GM19438 (cell line): ENCODE measurements at regions not wholly inside any gene's neighbourhood (a gene's known extent, or its start where the extent isn't known, plus 50 kb on each side); places are given as distances from the start of the nearest gene placed in this dataset.
"Not testable (repeated sequence)": the region's sequence is repeated elsewhere in the genome, so short reads cannot be mapped to it uniquely, and the experiment has no call there.

Source experiments
- ATAC-seq: cut with Tn5 transposase; IDR thresholded peaks from one replicate; pipeline ENCODE4 v1.9.1; 2021; ENCODE audit warnings: low read depth; ENCODE audit not compliant: unreplicated experiment

GRCh38 chr2:16039055-16039454 lies 98.7 kb downstream of the MYCN start:
- no peak for ATAC-seq

DNA sequence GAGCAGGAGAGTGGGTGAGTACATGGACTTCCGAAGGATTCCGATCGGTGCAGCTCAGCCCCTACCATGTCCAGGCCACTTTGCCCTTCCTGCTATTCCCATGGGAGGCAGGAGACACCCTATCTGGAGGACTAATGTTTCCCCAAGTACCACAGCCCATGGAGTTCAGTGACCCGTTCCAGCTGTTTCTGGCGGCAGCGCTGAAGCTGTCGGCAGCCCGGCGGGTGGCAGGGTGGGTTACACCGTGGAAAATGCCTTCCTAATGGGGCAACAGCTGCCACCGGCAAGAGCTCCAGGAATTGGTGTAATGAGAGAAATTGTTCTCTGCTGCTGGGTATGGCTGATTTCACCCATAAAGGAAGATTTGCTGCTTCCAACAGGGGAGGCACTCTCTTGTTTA lies 98.3 kb downstream of the MYCN start:
- no peak for ATAC-seq

DNA sequence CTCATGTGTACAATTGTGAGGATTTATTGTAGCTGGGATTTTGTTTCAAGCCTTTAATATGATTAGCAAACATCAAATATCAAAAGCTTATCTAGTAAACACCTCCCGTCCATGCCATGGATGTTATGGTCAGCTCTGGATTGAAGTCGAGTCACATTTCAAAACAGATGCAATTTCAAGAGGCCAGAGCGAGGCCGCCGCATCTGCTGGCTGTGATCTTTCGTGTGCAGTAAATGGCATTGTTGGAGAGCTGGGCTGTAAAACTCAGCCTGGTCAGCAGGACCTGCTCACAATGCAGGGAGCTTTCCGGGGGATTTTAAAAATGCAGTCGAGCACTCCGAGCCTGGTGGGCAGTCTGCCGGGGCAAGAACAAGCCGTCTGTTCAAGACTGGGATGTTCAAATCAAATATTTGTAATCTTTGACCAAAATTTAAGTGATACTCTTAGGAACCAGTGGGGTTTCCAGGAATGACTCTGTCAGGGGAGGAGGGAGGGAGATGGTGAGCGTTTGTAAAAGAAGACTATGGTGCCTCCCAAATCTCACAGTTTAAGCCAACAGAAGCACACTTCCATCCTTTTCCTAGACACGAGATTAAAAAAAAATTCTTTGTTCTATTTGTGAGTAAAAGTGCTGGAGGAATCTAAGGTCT lies 97.6 kb downstream of the MYCN start:
- no peak for ATAC-seq

DNA sequence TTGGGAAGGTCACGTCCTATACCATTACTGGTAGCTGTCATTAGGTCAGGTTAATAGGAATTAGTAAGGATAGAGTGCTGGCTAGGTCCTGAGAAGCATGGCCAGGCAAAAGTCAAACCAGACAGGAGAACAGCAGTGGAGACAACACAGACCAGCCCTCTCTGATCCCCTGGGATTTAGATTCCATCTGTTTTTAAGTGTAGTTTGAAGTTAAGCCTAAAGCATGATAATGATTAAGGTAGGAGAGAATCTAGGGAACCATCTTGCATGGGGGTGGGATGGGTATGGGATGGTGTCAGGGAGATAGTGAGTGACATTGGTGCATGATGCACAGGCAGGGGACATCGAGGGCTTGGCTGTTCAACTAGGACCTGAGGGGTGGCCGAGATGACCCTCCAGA lies 96.6 kb downstream of the MYCN start:
- ATAC-seq = no peak

- no peak for ATAC-seq
Observed at GRCh38 chr2:16035747-16036745, 95.7 kb downstream of the MYCN start.

DNA sequence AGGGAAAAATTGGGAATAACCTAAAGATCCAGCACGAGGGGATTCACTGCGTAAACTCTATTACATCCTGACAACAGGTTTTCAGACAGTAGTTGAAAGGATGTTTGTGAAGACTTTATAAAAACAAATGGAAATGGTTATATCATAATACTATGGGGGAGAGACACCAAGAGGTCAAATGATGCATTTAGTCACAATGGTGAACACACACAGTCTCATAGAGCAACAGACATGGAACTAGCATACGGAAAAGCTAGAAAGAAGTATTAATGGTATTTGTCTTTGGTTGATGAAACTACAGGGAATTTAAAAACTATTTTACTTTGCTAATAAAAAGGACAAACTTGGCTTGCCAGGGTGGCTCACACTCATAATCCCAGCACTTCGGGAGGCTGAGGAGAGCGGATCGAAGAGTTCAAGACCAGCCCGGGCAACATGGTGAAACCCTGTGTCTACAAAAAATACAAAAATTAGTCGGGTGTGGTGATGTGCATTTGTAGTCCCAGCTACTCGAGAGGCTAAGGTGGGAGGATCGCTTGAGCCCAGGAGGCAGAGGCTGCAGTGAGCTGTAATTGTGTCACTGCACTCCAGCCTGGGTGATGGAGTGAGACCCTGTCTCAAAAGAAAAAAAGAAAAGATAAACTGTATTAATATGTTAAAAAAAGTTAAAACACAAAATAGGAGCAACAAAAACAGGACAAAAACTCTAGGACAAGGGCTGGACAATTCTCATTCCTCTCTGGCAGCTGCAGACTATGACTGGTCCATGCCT lies 94.8 kb downstream of the MYCN start:
- ATAC-seq = no peak

DNA sequence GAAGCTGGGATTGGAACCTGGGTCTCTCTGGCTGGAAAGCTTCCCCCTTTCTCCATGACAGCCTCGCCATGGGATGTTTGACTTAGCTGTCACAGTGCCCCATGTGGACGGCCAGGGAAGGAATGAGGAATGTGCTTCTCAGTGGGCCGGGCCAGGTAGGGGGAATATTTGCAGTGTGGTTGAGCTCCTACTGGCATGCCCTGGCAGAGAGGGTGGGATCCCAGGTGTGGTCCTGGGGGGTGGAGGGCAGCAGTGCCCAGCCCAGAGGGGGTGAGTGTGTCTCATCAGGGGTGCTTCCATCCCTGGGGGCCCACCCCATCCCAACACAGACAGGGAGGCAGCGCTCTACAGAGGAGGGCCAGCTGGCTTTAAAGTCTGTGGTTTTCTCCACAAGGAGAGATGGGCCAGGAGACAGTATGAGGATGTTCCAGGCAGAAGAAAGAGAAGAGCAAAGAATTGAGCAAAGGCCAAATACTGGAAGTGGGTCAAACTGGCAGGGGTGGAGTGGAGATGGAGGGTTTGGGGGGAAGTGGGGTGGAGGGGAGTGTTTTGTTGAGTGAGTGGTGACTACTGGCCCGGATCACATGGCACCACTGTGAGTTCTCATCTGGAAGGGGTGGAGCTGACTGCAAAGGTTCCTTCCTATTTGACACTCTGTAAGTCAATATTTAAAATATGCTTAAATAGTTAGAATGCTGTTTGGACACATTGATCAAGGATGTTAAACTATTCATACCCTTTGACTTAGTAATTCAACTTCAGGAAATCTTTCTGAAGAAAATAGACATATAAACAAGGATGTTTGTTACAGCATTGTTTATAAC lies 94.0 kb downstream of the MYCN start:
- ATAC-seq = no peak

DNA sequence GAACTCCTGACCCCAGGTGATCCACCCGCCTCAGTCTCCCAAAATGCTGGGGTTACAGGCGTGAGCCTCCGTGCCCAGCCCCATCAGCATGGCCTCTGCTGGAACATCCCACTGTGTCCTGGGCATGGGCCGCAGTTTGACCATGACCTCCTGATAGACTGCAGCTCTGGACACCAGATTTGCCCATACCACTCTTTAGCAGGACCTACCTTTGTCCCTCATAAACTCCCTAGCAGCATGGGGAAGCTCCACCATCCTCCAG lies 92.6 kb downstream of the MYCN start:
- ATAC-seq = no peak

- ATAC-seq = no peak
Observed at GRCh38 chr2:16032282-16033031, 92.1 kb downstream of the MYCN start.

DNA sequence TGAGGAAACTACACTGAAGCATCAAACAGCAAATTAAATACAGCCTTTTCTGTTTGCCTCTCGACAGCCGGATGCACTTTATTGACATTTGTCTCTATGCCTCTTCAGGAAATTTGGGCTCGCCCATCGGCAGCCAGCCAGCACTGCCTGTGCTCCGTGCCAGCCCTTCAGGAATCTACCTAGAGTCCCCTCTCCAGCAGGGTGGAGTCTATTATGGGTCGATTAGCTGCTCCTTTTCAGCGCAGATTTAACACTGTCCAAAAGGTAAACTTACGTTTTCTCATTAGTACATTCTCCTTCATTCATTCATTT lies 91.5 kb downstream of the MYCN start:
- ATAC-seq = no peak

DNA sequence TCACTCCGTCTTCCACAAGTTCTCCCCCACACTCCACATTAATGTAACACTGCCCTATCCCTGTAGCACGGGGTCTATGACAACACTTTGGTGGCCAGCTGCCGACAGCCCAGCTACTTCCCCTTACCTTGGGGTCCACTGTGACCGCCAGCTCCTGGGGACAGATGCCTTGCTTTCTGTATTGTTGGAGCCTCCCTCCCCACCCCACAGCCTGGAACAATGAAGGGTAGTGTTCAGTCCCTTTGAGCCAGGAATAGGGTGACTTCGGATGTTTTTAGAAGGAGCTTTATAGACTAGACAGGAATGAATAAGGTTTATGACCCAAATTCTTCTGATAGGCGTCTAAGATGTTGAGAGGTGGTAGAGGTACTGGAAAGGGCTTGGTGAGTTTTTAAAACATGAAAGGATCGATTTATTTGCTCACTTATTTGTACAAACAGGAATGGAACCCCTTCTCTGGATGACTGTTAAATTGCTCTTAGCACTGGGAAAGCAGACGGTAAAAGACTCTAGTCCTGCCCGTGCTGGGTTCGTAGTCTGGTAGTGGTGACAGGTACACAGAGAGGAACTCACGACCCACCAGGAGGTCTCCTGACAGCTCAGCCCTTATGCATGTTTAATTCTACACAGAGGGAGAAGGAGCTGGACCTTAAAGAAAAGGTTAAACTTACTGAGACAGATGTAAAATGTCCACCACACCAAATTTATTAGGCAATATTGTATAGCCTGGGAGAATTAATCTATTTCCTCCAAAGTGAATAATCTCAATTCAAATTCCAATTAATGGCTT lies 90.9 kb downstream of the MYCN start:
- no peak for ATAC-seq

- no peak for ATAC-seq
Observed at GRCh38 chr2:16030206-16031057, 90.1 kb downstream of the MYCN start.

DNA sequence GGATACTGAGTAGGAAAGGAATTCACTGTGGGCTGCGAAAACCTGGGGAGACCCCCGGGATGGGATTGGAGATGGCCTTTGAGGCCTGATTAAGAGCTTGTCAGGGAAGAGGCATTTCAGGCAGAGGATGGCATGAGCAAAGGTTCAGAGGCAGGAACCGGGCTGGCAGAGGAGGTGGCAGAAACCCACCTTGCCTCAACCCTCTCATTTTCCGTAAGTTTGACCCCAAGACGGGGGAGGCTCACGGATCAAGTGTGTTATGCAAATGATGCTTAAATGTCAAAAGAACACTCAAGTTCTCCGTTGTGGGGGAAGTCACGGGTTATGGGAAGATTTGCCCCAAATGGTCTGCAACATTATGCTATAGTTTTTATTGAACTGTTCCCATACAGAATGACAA lies 88.3 kb downstream of the MYCN start:
- no peak for ATAC-seq

GRCh38 chr2:16026816-16027501 lies 86.6 kb downstream of the MYCN start:
- ATAC-seq = no peak

DNA sequence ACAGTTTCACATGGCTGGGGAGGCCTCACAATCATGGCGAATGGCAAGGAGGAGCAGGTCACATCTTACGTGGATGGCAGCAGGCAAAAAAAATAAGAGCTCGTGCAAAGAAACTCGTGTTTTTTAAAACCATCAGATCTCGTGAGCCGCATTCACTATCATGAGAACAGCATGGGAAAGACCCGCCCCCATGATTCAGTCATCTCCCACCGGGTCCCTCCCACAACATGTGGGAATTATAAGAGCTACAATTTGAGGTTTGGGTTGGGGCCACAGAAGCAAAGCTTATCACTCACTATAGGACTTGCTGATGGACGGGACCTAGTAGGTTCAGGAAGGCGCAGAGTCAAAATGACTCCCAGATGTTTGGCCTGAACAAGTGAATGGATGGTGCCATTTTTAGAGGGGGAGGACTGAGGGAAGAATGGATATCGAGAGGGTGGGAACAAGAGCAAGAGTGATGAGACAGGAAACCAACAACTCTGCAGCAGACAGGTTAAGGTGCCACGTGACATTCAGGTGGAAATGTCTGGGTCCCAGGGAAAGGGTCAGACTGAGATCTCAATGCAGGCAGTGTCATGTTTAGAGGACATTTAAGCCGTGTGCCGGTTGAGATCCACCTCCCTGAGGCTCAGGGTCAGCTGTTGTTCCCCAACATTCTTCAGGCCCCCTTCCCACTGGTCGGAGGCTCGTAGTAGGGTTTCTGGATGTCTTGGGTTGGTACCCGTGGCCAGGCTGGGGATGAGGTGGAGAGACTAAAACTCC lies 85.7 kb downstream of the MYCN start:
- ATAC-seq = no peak

- ATAC-seq = no peak
Observed at GRCh38 chr2:16025211-16025875, 85.0 kb downstream of the MYCN start.

DNA sequence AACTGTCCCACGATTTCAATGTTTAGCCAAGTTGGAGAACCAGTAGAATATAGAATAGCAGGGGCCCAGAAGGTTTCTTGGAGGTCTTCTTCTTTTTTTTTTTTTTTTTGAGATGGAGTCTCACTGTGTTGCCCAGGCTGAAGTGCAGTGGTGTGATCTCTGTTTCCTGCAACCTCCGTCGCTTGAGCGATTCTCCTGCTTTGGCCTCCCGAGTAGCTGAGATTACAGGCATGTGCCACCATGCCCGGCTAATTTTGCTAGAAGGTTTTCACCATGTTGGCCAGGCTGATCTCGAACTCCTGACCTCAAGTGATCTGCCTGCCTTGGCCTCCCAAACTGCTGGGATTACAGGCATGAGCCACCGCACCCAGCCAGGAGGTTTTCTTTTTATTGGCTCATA lies 84.3 kb downstream of the MYCN start:
- not testable (repeated sequence) for ATAC-seq
